Activated naive CD8-positive, alpha-beta T cell treated with anti-CD3 and anti-CD28 coated beads, Interleukin-2, amount 10 ng/mL, durations not matched to agents 7 days and 5 days (primary cell): ENCODE measurements at regions not wholly inside any gene's neighbourhood (a gene's known extent, or its start where the extent isn't known, plus 50 kb on each side); places are given as distances from the start of the nearest gene placed in this dataset.

ENCODE experiments used
- ATAC-seq: fragments of 150-1000 bp; cut with Tn5 transposase; one replicate; pipeline ENCODE4 v1.10.0; 2021; ENCODE audit warnings: low read depth, moderate library complexity
- POLR2A ChIA-PET: fragments of 350-600 bp; sonication (Branson Sonifier 250); formaldehyde crosslinking; loops from one replicate; lab custom pipeline; 2021; ENCODE audit warnings: antibody characterized with exemption; lab: Charles Lee
- DNase-seq: peaks from one replicate; pipeline ENCODE4 v3.0.0; 2021
- H3K27ac Mint-ChIP-seq: one replicate; pipeline ENCODE4 v1.8.0; 2022; ENCODE audit warnings: mild to moderate bottlenecking, mixed read lengths
- H3K27me3 Mint-ChIP-seq: one replicate; pipeline ENCODE4 v1.8.0; 2022; ENCODE audit warnings: mild to moderate bottlenecking, moderate library complexity, mixed read lengths
- H3K36me3 Mint-ChIP-seq: one replicate; pipeline ENCODE4 v1.8.0; 2021; ENCODE audit warnings: mild to moderate bottlenecking, mixed read lengths
- H3K4me1 Mint-ChIP-seq: one replicate; pipeline ENCODE4 v1.8.0; 2021; ENCODE audit warnings: mixed read lengths
- H3K4me3 Mint-ChIP-seq: one replicate; pipeline ENCODE4 v1.8.0; 2022; ENCODE audit warnings: mild to moderate bottlenecking, moderate library complexity, mixed read lengths
- H3K9me3 Mint-ChIP-seq: one replicate; pipeline ENCODE4 v1.8.0; 2021; ENCODE audit warnings: mixed read lengths

GRCh38 chr3:30185872-30186271, 420.5 kb upstream of the TGFBR2 start:
- H3K4me3 Mint-ChIP-seq, result no peak overlapping the region
- POLR2A ChIA-PET, result no interaction called here

GRCh38 chr3:30186741-30187219, 419.6 kb upstream of the TGFBR2 start:
- Mint-ChIP-seq H3K36me3 (no peaks in the 10 kb centered on the region), H3K4me1 (no peaks in the 10 kb centered on the region), H3K27me3 (peaks cover 5% of the 10 kb centered on the region), H3K4me3 (no peak overlapping the region), H3K9me3 (peaks cover 1% of the 10 kb centered on the region), H3K27ac (no peak overlapping the region)
- POLR2A ChIA-PET, result no interaction called here
- DNase-seq, result no peak
- no peak for ATAC-seq

More at GRCh38 chr3:30185872-30186271, 420.5 kb upstream of the TGFBR2 start:
- Mint-ChIP-seq H3K36me3 (no peaks in the 10 kb centered on the region), H3K27me3 (peaks cover 5% of the 10 kb centered on the region), H3K9me3 (no peaks in the 10 kb centered on the region), H3K4me1 (no peaks in the 10 kb centered on the region), H3K27ac (no peak overlapping the region)
- no peak for DNase-seq
- no peak for ATAC-seq

GRCh38 chr3:30187366-30187765, 419.0 kb upstream of the TGFBR2 start:
- Mint-ChIP-seq H3K9me3 (peaks cover 1% of the 10 kb centered on the region), H3K4me3 (no peak overlapping the region), H3K27ac (no peak overlapping the region), H3K4me1 (no peaks in the 10 kb centered on the region), H3K27me3 (peaks cover 5% of the 10 kb centered on the region), H3K36me3 (no peaks in the 10 kb centered on the region)
- POLR2A ChIA-PET, result no interaction called here
- DNase-seq, result no peak
- ATAC-seq, result no peak

GRCh38 chr3:30188713-30189112, 417.7 kb upstream of the TGFBR2 start:
- POLR2A ChIA-PET, result no interaction called here
- DNase-seq, result no peak
- H3K36me3 Mint-ChIP-seq, result no peaks in the 10 kb centered on the region
- peaks cover 5% of the 10 kb centered on the region for H3K27me3 Mint-ChIP-seq
- no peaks in the 10 kb centered on the region for H3K4me1 Mint-ChIP-seq
- ATAC-seq, result no peak
- peaks cover 1% of the 10 kb centered on the region for H3K9me3 Mint-ChIP-seq
- no peak overlapping the region for H3K27ac Mint-ChIP-seq
- no peak overlapping the region for H3K4me3 Mint-ChIP-seq

GRCh38 chr3:30189900-30190299, 416.5 kb upstream of the TGFBR2 start:
- no peaks in the 10 kb centered on the region for H3K4me1 Mint-ChIP-seq
- H3K27ac Mint-ChIP-seq, result no peak overlapping the region
- DNase-seq, result no peak
- H3K36me3 Mint-ChIP-seq, result no peaks in the 10 kb centered on the region
- peaks cover 7% of the 10 kb centered on the region for H3K27me3 Mint-ChIP-seq
- no peak for ATAC-seq
- no peak overlapping the region for H3K4me3 Mint-ChIP-seq
- H3K9me3 Mint-ChIP-seq, result peaks cover 1% of the 10 kb centered on the region
- POLR2A ChIA-PET, result no interaction called here

DNA sequence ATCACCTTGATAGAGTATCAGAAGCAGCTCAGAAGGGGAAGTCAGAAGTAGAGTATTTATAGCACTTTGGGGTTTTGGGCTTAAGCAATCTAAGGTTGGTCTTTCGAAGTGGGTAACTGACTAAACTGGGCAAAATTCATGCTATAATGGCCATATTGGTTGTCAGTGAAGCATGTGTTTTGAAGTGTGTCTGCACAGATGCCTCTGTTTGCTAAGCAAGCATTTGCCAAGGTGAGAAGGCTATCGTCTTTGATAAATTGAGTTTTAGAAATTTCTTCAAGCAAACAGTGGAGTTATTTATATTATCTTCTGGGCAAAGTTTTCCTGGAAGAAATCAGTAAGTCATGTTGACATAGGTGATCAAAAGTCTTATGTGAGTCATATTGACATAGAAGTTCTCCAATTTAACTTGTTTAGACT, 412.8 kb upstream of the TGFBR2 start:
- POLR2A ChIA-PET, result no interaction called here
- ATAC-seq (no peak), DNase-seq (no peak)
- H3K27me3 Mint-ChIP-seq, result peaks cover 3% of the 10 kb centered on the region
- no peak overlapping the region for H3K27ac Mint-ChIP-seq
- peaks cover 1% of the 10 kb centered on the region for H3K9me3 Mint-ChIP-seq
- no peaks in the 10 kb centered on the region for H3K36me3 Mint-ChIP-seq
- H3K4me1 Mint-ChIP-seq, result no peaks in the 10 kb centered on the region
- no peak overlapping the region for H3K4me3 Mint-ChIP-seq

- Mint-ChIP-seq H3K27ac (no peak overlapping the region), H3K36me3 (no peaks in the 10 kb centered on the region), H3K4me1 (peaks cover 1% of the 10 kb centered on the region), H3K27me3 (peaks cover 2% of the 10 kb centered on the region), H3K9me3 (peaks cover 1% of the 10 kb centered on the region), H3K4me3 (no peak overlapping the region)
- POLR2A ChIA-PET, result no interaction called here
- DNase-seq (no peak), ATAC-seq (no peak)
These were observed 411.0 kb upstream of the TGFBR2 start for GRCh38 chr3:30195352-30195751.

GRCh38 chr3:30198162-30198561, 408.2 kb upstream of the TGFBR2 start:
- Mint-ChIP-seq H3K4me1 (peaks cover 3% of the 10 kb centered on the region), H3K27me3 (peaks cover 2% of the 10 kb centered on the region), H3K27ac (no peak overlapping the region), H3K9me3 (no peaks in the 10 kb centered on the region), H3K36me3 (no peaks in the 10 kb centered on the region), H3K4me3 (no peak overlapping the region)
- ATAC-seq, result no peak
- POLR2A ChIA-PET, result no interaction called here
- DNase-seq, result no peak

DNA sequence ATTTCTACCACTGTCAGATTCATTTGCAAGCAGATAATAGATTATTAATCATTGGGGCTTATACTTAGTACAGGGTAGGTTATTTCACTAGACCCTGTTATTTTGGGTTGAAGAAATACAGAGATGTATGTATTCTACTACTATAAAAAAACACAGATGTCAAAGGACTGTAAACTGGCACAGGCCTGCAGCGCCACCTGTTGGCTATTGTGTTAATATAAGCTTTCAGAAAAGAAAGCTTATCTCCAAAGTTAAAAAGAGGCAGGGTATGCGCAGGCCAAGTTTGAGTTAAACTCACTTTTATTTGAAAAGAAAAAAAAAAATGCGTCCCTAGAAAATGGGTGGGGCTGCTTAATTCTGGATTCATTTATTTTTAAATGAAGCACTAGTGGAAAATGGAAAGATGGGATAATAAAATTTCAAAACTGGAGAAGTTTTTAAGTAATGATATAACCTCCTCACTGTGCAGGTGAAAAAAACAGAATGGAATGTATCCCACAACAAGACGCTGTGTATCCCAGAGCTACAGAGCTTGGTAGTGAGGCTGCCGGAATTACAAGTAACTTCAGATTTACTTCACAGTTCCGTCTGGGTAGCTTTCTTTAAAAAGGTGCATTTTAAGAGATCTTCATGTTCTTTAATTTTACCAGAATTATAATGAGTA, 407.2 kb upstream of the TGFBR2 start:
- Mint-ChIP-seq H3K9me3 (no peaks in the 10 kb centered on the region), H3K4me1 (peaks cover 3% of the 10 kb centered on the region), H3K27ac (no peak overlapping the region), H3K4me3 (no peak overlapping the region), H3K27me3 (no peaks in the 10 kb centered on the region), H3K36me3 (no peaks in the 10 kb centered on the region)
- POLR2A ChIA-PET, result interaction anchor here (0.5 kb wide), 1 partner anchor 73 kb away, joined by 3 read pairs; no protein-coding TSS in a partner anchor
- no peak for ATAC-seq
- DNase-seq, result peak; percentile 67

DNA sequence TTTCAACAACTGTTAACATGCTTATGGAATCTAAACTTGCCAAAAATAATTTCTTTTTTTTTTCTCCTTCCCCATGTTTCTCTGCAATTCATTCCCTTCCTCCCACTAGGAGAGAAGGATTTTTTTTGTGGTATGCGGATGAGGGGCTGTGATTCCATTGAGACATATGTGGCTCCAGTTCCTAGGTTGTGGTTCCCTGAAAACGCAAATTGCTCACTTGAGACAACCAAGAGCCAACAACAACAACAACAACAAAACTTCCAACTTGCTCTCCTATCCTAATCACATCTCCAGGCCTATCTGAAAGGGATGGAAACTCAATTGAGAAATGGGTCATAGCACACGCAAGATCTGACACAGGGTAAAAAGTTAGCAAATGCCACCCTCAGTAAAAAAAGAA, 406.5 kb upstream of the TGFBR2 start:
- Mint-ChIP-seq H3K27ac (no peak overlapping the region), H3K9me3 (no peaks in the 10 kb centered on the region), H3K36me3 (no peaks in the 10 kb centered on the region), H3K27me3 (no peaks in the 10 kb centered on the region), H3K4me1 (peaks cover 3% of the 10 kb centered on the region), H3K4me3 (no peak overlapping the region)
- ATAC-seq (no peak), DNase-seq (no peak)
- POLR2A ChIA-PET, result no interaction called here

DNA sequence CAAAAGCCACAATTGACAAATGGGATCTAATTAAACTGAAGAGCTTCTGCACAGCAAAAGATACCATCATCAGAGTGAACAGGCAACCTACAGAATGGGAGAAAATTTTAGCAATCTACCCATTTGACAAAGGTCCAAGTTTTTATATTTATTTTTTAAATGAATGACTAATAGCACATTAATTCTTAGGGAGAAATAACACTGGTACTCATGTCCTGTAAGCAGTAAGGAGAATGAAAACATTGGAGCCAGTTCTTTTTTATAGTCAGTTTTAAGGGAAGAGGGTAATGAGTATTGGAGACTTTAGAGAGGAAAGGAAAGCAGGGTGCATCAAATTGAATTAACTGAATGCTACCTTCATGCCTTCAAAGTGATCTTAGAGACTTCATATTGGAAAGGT, 404.7 kb upstream of the TGFBR2 start:
- no peak for DNase-seq
- no peak for ATAC-seq
- no peaks in the 10 kb centered on the region for H3K27me3 Mint-ChIP-seq
- POLR2A ChIA-PET, result no interaction called here
- no peak overlapping the region for H3K27ac Mint-ChIP-seq
- no peaks in the 10 kb centered on the region for H3K9me3 Mint-ChIP-seq
- H3K4me3 Mint-ChIP-seq, result no peak overlapping the region
- H3K36me3 Mint-ChIP-seq, result peaks cover 3% of the 10 kb centered on the region
- peaks cover 9% of the 10 kb centered on the region for H3K4me1 Mint-ChIP-seq

GRCh38 chr3:30203301-30203700, 403.1 kb upstream of the TGFBR2 start:
- H3K9me3 Mint-ChIP-seq, result no peaks in the 10 kb centered on the region
- H3K4me3 Mint-ChIP-seq, result no peak overlapping the region
- ATAC-seq (no peak), DNase-seq (no peak)
- POLR2A ChIA-PET, result no interaction called here
- H3K36me3 Mint-ChIP-seq, result peaks cover 3% of the 10 kb centered on the region
- no peak overlapping the region for H3K27ac Mint-ChIP-seq
- H3K4me1 Mint-ChIP-seq, result peaks cover 12% of the 10 kb centered on the region
- H3K27me3 Mint-ChIP-seq, result no peaks in the 10 kb centered on the region

GRCh38 chr3:30204126-30204525, 402.3 kb upstream of the TGFBR2 start:
- POLR2A ChIA-PET, result no interaction called here
- Mint-ChIP-seq H3K4me3 (no peak overlapping the region), H3K4me1 (peaks cover 11% of the 10 kb centered on the region), H3K27me3 (no peaks in the 10 kb centered on the region), H3K9me3 (no peaks in the 10 kb centered on the region), H3K36me3 (peaks cover 3% of the 10 kb centered on the region), H3K27ac (no peak overlapping the region)
- no peak for DNase-seq
- ATAC-seq, result no peak

DNA sequence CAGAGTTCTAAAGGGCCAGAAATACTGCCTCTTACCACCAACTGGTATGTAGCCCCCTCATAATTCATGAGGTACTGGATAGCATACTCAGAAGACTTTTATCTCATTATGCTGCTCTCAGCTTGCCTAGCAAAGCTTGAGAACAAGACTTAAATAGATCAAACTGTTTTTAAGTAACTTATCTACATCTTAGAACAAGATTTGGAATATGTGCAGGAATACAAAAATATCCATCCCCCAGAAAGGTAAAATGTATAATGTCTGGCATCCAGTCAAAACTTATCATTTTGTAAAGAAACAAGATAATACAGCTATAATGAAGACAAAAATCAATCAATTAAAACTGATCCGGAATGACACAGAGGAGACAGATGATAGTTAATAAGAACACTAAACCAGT, 400.4 kb upstream of the TGFBR2 start:
- Mint-ChIP-seq H3K27me3 (no peaks in the 10 kb centered on the region), H3K4me3 (no peak overlapping the region), H3K4me1 (peaks cover 21% of the 10 kb centered on the region), H3K9me3 (peaks cover 6% of the 10 kb centered on the region), H3K36me3 (peaks cover 12% of the 10 kb centered on the region), H3K27ac (no peak overlapping the region)
- ATAC-seq, result no peak
- POLR2A ChIA-PET, result interaction anchor here (0.7 kb wide), 1 partner anchor 444 kb away, joined by 3 read pairs; no protein-coding TSS in a partner anchor
- no peak for DNase-seq
